ENCODE measurements at regions not wholly inside any gene's neighbourhood (a gene's known extent, or its start where the extent isn't known, plus 50 kb on each side); places are given as distances from the start of the nearest gene placed in this dataset.

DNA sequence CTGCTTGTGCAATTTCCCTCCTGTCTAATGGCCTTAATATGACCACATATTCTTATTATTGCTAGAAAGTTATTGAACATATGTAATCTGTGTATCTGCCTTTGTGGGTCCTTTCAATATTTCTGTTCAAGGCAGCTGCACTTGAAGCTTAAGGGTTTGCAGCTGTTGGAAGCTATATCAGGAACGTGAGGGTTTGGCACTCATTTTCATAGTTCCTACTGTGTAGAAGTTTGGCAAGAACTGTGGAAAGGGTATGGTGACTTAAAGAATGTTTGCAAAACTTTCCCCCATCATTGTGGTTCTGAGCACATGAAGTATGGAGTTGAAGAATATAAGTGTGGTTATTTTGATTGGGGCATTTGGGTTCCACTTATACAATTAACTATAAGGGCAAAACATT is 144.7 kb upstream of the SEMA3A start:
- WGBS, result 32% methylated on average over 1 of the region's 1 CpG

DNA sequence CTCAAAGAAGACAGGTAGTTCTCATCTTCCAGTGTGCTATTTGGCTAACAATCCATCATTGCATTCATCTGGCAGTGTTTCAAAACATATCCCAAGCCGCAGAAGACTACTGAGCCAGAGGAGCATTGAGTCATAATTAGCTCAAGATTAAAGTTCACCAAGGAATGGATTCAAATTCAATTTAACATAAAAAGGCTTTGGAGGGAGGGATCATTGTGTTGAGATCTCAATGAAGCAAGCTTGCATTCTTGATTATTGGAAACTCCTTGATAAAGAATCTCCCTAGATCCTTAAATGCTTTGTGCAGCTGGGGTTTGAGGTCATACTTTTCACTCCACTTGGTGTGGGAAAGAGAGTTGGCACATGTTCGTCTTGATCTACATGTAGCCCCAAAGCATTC is 142.8 kb upstream of the SEMA3A start:
- H3K4me3 ChIP-seq, result no peak overlapping the region
- no peaks in the 10 kb centered on the region for H3K27me3 ChIP-seq
- no peaks in the 10 kb centered on the region for H3K9me3 ChIP-seq
- no peaks in the 10 kb centered on the region for H3K4me1 ChIP-seq
- H3K27ac ChIP-seq, result no peak overlapping the region
- DNase-seq (ENCODE audit: low spot score in 2 of 2), result no peak
- no peaks in the 10 kb centered on the region for H3K36me3 ChIP-seq
- 44% methylated on average over 2 of the region's 2 CpGs for WGBS
- TF ChIP-seq POLR2AphosphoS5 (IDR thresholded peaks at IDR 0.05) (no peak), POLR2A (IDR thresholded peaks at IDR 0.05) (no peak), EP300 (IDR thresholded peaks at IDR 0.05) (no peak)
- TF ChIP-seq, protein P1, sequence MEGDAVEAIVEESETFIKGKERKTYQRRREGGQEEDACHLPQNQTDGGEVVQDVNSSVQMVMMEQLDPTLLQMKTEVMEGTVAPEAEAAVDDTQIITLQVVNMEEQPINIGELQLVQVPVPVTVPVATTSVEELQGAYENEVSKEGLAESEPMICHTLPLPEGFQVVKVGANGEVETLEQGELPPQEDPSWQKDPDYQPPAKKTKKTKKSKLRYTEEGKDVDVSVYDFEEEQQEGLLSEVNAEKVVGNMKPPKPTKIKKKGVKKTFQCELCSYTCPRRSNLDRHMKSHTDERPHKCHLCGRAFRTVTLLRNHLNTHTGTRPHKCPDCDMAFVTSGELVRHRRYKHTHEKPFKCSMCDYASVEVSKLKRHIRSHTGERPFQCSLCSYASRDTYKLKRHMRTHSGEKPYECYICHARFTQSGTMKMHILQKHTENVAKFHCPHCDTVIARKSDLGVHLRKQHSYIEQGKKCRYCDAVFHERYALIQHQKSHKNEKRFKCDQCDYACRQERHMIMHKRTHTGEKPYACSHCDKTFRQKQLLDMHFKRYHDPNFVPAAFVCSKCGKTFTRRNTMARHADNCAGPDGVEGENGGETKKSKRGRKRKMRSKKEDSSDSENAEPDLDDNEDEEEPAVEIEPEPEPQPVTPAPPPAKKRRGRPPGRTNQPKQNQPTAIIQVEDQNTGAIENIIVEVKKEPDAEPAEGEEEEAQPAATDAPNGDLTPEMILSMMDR (IDR thresholded peaks at IDR 0.05), result no peak

More for the DNA sequence above, 144.7 kb upstream of the SEMA3A start:
- no peak for TF ChIP-seq EP300 (IDR thresholded peaks at IDR 0.05)
- TF ChIP-seq, protein P1 (IDR thresholded peaks at IDR 0.05), result no peak
- TF ChIP-seq POLR2A (IDR thresholded peaks at IDR 0.05), result no peak
- TF ChIP-seq POLR2AphosphoS5 (IDR thresholded peaks at IDR 0.05), result no peak
- H3K4me3 ChIP-seq, result no peak overlapping the region
- no peak overlapping the region for H3K27ac ChIP-seq
- no peaks in the 10 kb centered on the region for H3K9me3 ChIP-seq
- no peaks in the 10 kb centered on the region for H3K36me3 ChIP-seq
- DNase-seq (ENCODE audit: low spot score in 2 of 2), result no peak
- H3K4me1 ChIP-seq, result no peaks in the 10 kb centered on the region
- H3K27me3 ChIP-seq, result no peaks in the 10 kb centered on the region

DNA sequence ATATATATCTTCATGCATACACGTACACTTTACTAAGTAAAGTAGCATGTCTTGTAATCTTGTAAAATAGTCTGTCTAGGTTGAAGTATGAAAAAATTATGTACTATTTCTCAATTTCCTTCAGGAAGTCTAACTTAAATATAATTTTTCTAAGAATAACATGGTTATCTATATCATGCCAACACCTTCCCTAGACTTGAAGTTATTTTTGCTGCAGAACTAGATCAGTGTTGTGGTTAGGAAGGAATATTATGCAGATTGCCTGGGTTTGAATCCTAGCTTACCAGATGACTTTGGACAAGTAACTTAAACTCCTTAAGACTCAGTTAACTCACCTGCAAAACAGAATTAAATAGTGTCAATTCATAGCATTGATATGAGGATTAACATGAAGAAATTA is 142.2 kb upstream of the SEMA3A start:
- DNase-seq (ENCODE audit: low spot score in 2 of 2), result no peak
- no peaks in the 10 kb centered on the region for H3K27me3 ChIP-seq
- WGBS, result 93% methylated on average over 1 of the region's 1 CpG
- H3K4me3 ChIP-seq, result no peak overlapping the region
- no peaks in the 10 kb centered on the region for H3K4me1 ChIP-seq
- TF ChIP-seq, protein P1 (IDR thresholded peaks at IDR 0.05), result no peak
- TF ChIP-seq EP300 (IDR thresholded peaks at IDR 0.05) (no peak), POLR2A (IDR thresholded peaks at IDR 0.05) (no peak), POLR2AphosphoS5 (IDR thresholded peaks at IDR 0.05) (no peak)
- H3K9me3 ChIP-seq, result no peaks in the 10 kb centered on the region
- H3K27ac ChIP-seq, result no peak overlapping the region
- H3K36me3 ChIP-seq, result no peaks in the 10 kb centered on the region

DNA sequence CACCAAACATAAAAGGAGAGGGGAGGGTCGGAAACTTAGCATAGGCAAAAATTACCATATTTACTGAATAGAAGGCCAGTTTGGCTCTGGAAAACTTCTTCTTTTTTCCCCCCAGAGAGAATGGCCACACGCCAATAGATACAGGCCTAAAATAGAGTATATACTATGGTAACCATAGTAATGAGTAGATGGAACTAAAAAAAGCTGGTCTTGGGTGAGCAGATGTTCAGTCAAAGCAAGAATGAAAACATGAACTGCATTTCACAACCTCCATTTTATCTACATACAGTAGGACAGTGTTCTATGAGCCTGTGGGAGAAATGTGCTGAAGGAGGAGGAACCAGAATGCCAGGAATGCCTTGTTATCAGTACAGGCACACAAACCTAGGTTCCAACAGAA is 141.7 kb upstream of the SEMA3A start:
- TF ChIP-seq POLR2AphosphoS5 (IDR thresholded peaks at IDR 0.05) (no peak), EP300 (IDR thresholded peaks at IDR 0.05) (no peak), POLR2A (IDR thresholded peaks at IDR 0.05) (no peak)
- TF ChIP-seq, protein P1 (IDR thresholded peaks at IDR 0.05), result no peak
- Histone ChIP-seq H3K4me3 (no peak overlapping the region), H3K4me1 (no peaks in the 10 kb centered on the region), H3K36me3 (no peaks in the 10 kb centered on the region), H3K27me3 (no peaks in the 10 kb centered on the region), H3K27ac (no peak overlapping the region), H3K9me3 (no peaks in the 10 kb centered on the region)
- DNase-seq (ENCODE audit: low spot score in 2 of 2), result no peak
- WGBS, result 48% methylated on average over 2 of the region's 2 CpGs

DNA sequence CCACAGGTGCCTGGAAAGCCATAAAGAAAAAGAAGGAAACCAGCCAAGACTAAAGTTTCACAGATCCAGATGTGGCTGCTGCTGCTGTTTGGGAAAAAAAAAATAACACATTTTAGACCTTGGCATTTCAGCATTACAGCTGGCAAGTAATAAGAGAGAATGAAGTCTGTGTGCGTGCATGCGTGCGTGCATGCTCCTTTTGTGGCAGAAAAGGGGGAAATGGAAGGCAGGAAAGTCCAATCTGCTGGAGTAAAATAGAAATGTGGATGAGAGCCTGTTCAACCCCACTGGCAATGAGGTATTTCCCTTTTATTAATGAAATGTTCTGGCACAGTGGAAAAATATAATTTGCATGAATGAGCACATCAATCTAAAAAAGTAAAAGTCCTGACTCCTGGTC is 137.0 kb upstream of the SEMA3A start:
- Histone ChIP-seq H3K4me3 (no peak overlapping the region), H3K27me3 (no peaks in the 10 kb centered on the region), H3K27ac (no peak overlapping the region), H3K36me3 (no peaks in the 10 kb centered on the region), H3K4me1 (no peaks in the 10 kb centered on the region), H3K9me3 (no peaks in the 10 kb centered on the region)
- TF ChIP-seq POLR2AphosphoS5 (IDR thresholded peaks at IDR 0.05), result no peak
- TF ChIP-seq, protein P1 (IDR thresholded peaks at IDR 0.05), result no peak
- no peak for TF ChIP-seq EP300 (IDR thresholded peaks at IDR 0.05)
- TF ChIP-seq POLR2A (IDR thresholded peaks at IDR 0.05), result no peak
- no peak for DNase-seq (ENCODE audit: low spot score in 2 of 2)
- 38% methylated on average over 3 of the region's 3 CpGs for WGBS
